ENCODE measurements at regions not wholly inside any gene's neighbourhood (a gene's known extent, or its start where the extent isn't known, plus 50 kb on each side); places are given as distances from the start of the nearest gene placed in this dataset.

GRCh38 chr4:144580430-144580829 lies 65.5 kb upstream of the HHIP start:
- TF ChIP-seq POLR2AphosphoS5 (IDR thresholded peaks at IDR 0.05; ENCODE audit: low read depth, low read length) (no peak), POLR2A (IDR thresholded peaks at IDR 0.05; ENCODE audit: low read depth, low read length) (no peak)

Measured in GM12892 (cell line).